Endothelial cell of umbilical vein (primary cell): ENCODE measurements at regions not wholly inside any gene's neighbourhood (a gene's known extent, or its start where the extent isn't known, plus 50 kb on each side); places are given as distances from the start of the nearest gene placed in this dataset.

Source experiments
- CTCF ChIP-seq, 2 donors: IDR thresholded peaks; 1 replicate in 1 of 2; 2 replicates in 1 of 2; pipeline ENCODE4 v1.5.1; 2011; ENCODE audit warnings: low read length in 2 of 2, mild to moderate bottlenecking in 2 of 2, moderate library complexity in 2 of 2, control low read depth in 1 of 2, inconsistent platforms in 1 of 2, low read depth in 1 of 2; ENCODE audit not compliant: insufficient read depth in 1 of 2; ENCODE audit errors: extremely low read depth in 1 of 2
- MAX ChIP-seq: IDR thresholded peaks from 2 replicates; pipeline ENCODE4 v1.6.1; 2011; ENCODE audit not compliant: insufficient read depth, insufficient read length

DNA sequence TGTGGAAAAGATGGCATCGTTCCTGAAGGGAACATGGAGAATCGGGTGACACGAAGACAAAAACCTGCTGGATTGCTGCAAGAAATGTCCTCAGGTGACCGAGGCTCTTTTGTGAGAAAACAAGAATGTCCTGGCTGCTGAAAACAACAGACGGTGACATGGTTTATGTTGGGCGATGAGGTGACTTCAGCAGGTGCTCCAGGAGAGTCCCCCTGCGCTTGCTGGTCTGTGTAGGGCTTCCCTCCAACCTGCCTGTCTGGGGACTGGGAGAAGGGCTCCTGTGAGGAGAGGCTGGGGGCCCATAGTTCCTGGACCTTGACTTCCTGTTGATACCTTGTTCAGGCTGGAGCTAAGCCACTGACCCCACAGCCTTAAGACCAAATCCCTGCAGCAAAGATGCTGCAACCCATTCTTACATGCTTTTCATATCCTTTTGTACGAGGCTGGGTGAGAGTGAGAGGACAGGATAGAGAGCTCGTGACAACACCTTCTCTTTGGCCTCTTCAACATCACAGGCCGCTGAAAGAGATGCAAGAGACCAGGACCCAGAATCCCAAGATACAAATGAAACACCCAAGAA lies 134.8 kb downstream of the CD83 start:
- TF ChIP-seq CTCF (IDR thresholded peaks at IDR 0.05; ENCODE audit: extremely low read depth in 1 of 2, insufficient read depth in 1 of 2, low read depth in 1 of 2, low read length in 2 of 2) (no peak), MAX (no peak)
